H9 (cell line): ENCODE measurements at regions not wholly inside any gene's neighbourhood (a gene's known extent, or its start where the extent isn't known, plus 50 kb on each side); places are given as distances from the start of the nearest gene placed in this dataset.

Experiments used
- DNase-seq: peaks from one replicate; pipeline ENCODE4 v3.0.0-alpha.2; 2017
- H2AFZ ChIP-seq: one replicate; pipeline ENCODE4 v1.6.1; 2013; ENCODE audit warnings: mild to moderate bottlenecking, low read length, control low read depth, moderate library complexity
- H2AK5ac ChIP-seq: 2 replicates; pipeline ENCODE4 v1.6.1; 2013; ENCODE audit warnings: low read length, control low read depth, mixed read lengths; ENCODE audit not compliant: insufficient read length
- H2BK120ac ChIP-seq: one replicate; pipeline ENCODE4 v1.6.1; 2013; ENCODE audit warnings: low read depth, mild to moderate bottlenecking, low read length, control low read depth, inconsistent platforms; ENCODE audit not compliant: poor library complexity, severe bottlenecking
- H2BK12ac ChIP-seq: 2 replicates; pipeline ENCODE4 v1.6.1; 2013; ENCODE audit warnings: low read length, control low read depth, mixed read lengths, low read depth; ENCODE audit not compliant: insufficient read length
- H2BK15ac ChIP-seq: 2 replicates; pipeline ENCODE4 v1.6.1; 2013; ENCODE audit warnings: low read depth, low read length, control low read depth
- H2BK20ac ChIP-seq: one replicate; pipeline ENCODE4 v1.6.1; 2013; ENCODE audit warnings: low read depth, mild to moderate bottlenecking, low read length, control low read depth, inconsistent platforms; ENCODE audit not compliant: poor library complexity, severe bottlenecking
- H2BK5ac ChIP-seq: 2 replicates; pipeline ENCODE4 v1.6.1; 2013; ENCODE audit warnings: low read length, control low read depth, mixed read lengths; ENCODE audit not compliant: insufficient read length
- H3K14ac ChIP-seq: 2 replicates; pipeline ENCODE4 v1.6.1; 2013; ENCODE audit warnings: low read length, control low read depth; ENCODE audit not compliant: insufficient read depth
- H3K18ac ChIP-seq: 2 replicates; pipeline ENCODE4 v1.6.1; 2013; ENCODE audit warnings: low read depth, mild to moderate bottlenecking, mixed read lengths, low read length, control low read depth; ENCODE audit not compliant: insufficient read length
- H3K23ac ChIP-seq: 2 replicates; pipeline ENCODE4 v1.6.1; 2013; ENCODE audit warnings: low read length, control low read depth, mixed read lengths, low read depth; ENCODE audit not compliant: insufficient read length
- H3K23me2 ChIP-seq: 2 replicates; pipeline ENCODE4 v1.6.1; 2013; ENCODE audit warnings: low read depth, mild to moderate bottlenecking, mixed read lengths, low read length, control low read depth; ENCODE audit not compliant: insufficient read length, poor library complexity, severe bottlenecking
- H3K27ac ChIP-seq: 2 replicates; pipeline ENCODE4 v1.5.1; 2013; ENCODE audit warnings: low read length, control low read depth, mixed read lengths, low read depth; ENCODE audit not compliant: insufficient read length
- H3K27me3 ChIP-seq: 2 replicates; pipeline ENCODE4 v1.6.1; 2013; ENCODE audit warnings: low read length, control low read depth, inconsistent platforms; ENCODE audit not compliant: insufficient read depth
- H3K4ac ChIP-seq: 2 replicates; pipeline ENCODE4 v1.6.1; 2013; ENCODE audit warnings: low read depth, mild to moderate bottlenecking, control low read depth, inconsistent platforms, low read length, moderate library complexity
- H3K4me1 ChIP-seq: 2 replicates; pipeline ENCODE4 v1.6.1; 2013; ENCODE audit warnings: low read length, control low read depth, inconsistent platforms; ENCODE audit not compliant: insufficient read depth
- H3K4me2 ChIP-seq: 2 replicates; pipeline ENCODE4 v1.6.1; 2013; ENCODE audit warnings: low read length, control low read depth, mixed read lengths; ENCODE audit not compliant: insufficient read length, insufficient read depth
- H3K56ac ChIP-seq: 2 replicates; pipeline ENCODE4 v1.6.1; 2013; ENCODE audit warnings: low read depth, mild to moderate bottlenecking, mixed read lengths, low read length, control low read depth; ENCODE audit not compliant: insufficient read length
- H3K79me1 ChIP-seq: 2 replicates; pipeline ENCODE4 v1.6.1; 2013; ENCODE audit warnings: low read depth, mild to moderate bottlenecking, moderate library complexity, low read length, control low read depth, inconsistent platforms; ENCODE audit not compliant: insufficient read depth, poor library complexity, severe bottlenecking
- H3K79me2 ChIP-seq: 2 replicates; pipeline ENCODE4 v1.6.1; 2013; ENCODE audit warnings: low read length, control low read depth, inconsistent platforms; ENCODE audit not compliant: insufficient read depth
- H3K9ac ChIP-seq: 2 replicates; pipeline ENCODE4 v1.6.1; 2013; ENCODE audit warnings: low read length, control low read depth, mixed read lengths; ENCODE audit not compliant: insufficient read length; ENCODE audit errors: extremely low read depth
- H3K9me3 ChIP-seq: one replicate; pipeline ENCODE4 v1.6.1; 2013; ENCODE audit warnings: low read depth, low read length, inconsistent platforms; ENCODE audit not compliant: control insufficient read depth
- H3T11ph ChIP-seq: one replicate; pipeline ENCODE4 v1.6.1; 2013; ENCODE audit warnings: mild to moderate bottlenecking, low read length, control low read depth, inconsistent platforms
- H4K20me1 ChIP-seq: one replicate; pipeline ENCODE4 v1.6.1; 2013; ENCODE audit not compliant: control insufficient read depth, insufficient read length, insufficient read depth
- H4K5ac ChIP-seq: 2 replicates; pipeline ENCODE4 v1.6.1; 2013; ENCODE audit warnings: low read depth, mild to moderate bottlenecking, mixed read lengths, low read length, control low read depth; ENCODE audit not compliant: insufficient read length
- H4K8ac ChIP-seq: replicated peaks from 2 replicates; pipeline ENCODE4 v1.6.1; 2013; ENCODE audit warnings: low read length, control low read depth, mixed read lengths, low read depth; ENCODE audit not compliant: insufficient read length
- H4K91ac ChIP-seq: 2 replicates; pipeline ENCODE4 v1.6.1; 2013; ENCODE audit warnings: low read depth, mild to moderate bottlenecking, moderate library complexity, mixed read lengths, low read length, control low read depth; ENCODE audit not compliant: insufficient read length
- H3K27ac Mint-ChIP-seq, 3 experiments: 2 replicates in 2 of 3; 3 replicates in 1 of 3; pipeline ENCODE4 v1.8.0; 2020 to 2021; ENCODE audit warnings: mixed read lengths in 3 of 3, mild to moderate bottlenecking in 1 of 3, moderate library complexity in 1 of 3
- H3K27me3 Mint-ChIP-seq: 2 replicates; pipeline ENCODE4 v1.8.0; 2021; ENCODE audit warnings: low read depth, mild to moderate bottlenecking, moderate library complexity, mixed read lengths
- H3K36me3 Mint-ChIP-seq, 3 experiments: 2 replicates in 2 of 3; 3 replicates in 1 of 3; pipeline ENCODE4 v1.8.0; 2020 to 2021; ENCODE audit warnings: low read depth in 3 of 3, mixed read lengths in 3 of 3; ENCODE audit not compliant: insufficient read depth in 1 of 3
- H3K4me1 Mint-ChIP-seq, 2 experiments: 2 replicates each; pipeline ENCODE4 v1.8.0; 2020; ENCODE audit warnings: mixed read lengths in 2 of 2
- H3K4me3 Mint-ChIP-seq, 2 experiments: 2 replicates in 1 of 2; 3 replicates in 1 of 2; pipeline ENCODE4 v1.8.0; 2020 to 2021; ENCODE audit warnings: mild to moderate bottlenecking in 2 of 2, mixed read lengths in 2 of 2, moderate library complexity in 1 of 2
- H3K9me3 Mint-ChIP-seq, 2 experiments: 2 replicates in 1 of 2; 3 replicates in 1 of 2; pipeline ENCODE4 v1.8.0; 2020; ENCODE audit warnings: mild to moderate bottlenecking in 2 of 2, mixed read lengths in 2 of 2, moderate library complexity in 1 of 2
- WGBS: extraction: QIAGEN DNeasy Blood & Tissue Kit; methylation state at CpG from one replicate; pipeline ENCODE4 v1.1.7; 2013; ENCODE audit warnings: missing lambda C conversion rate, low lambda C conversion rate, mixed read lengths; ENCODE audit not compliant: insufficient read length; ENCODE audit errors: extremely low coverage; 5-methylcytosine and 5-hydroxymethylcytosine counted together
- TF ChIP-seq, protein P1 (sequence below): fragments of 200-600 bp; sonication (generic); conservative IDR thresholded peaks from 3 replicates; pipeline ENCODE4 v1.8.0; 2021; ENCODE audit warnings: antibody characterized with exemption, mild to moderate bottlenecking

DNA sequence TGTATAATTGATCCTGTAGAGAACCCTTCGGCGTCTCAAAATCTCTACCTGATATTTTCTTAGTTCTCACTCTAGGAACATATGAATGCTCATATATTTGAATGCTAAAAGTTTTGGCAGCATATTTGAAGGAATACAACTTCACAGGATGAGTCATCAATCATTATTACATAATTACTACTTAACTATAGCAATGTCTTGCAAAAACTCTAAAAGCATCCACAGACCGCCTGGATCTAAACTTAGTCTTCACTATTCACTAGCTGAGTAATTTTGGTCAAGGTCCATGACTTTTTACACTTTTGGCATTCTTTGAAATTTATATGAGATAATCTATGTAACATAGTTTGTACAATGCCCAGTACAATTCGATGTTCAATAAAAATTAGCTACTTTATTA lies 194.7 kb downstream of the DTHD1 start:
- no peak overlapping the region for H4K8ac ChIP-seq
- Mint-ChIP-seq H3K36me3 (no peaks in the 10 kb centered on the region), H3K4me3 (no peak overlapping the region), H3K27ac (no peak overlapping the region), H3K9me3 (no peaks in the 10 kb centered on the region), H3K27me3 (no peaks in the 10 kb centered on the region), H3K4me1 (peaks cover 0 to 5% of the 10 kb centered on the region in 2 experiments; a peak in 2 of 4 replicates)
- H2BK12ac ChIP-seq, result no peak overlapping the region
- H2AK5ac ChIP-seq, result no peak overlapping the region
- no peak overlapping the region for H3K56ac ChIP-seq
- no peak overlapping the region for H2AFZ ChIP-seq
- no peaks in the 10 kb centered on the region for H3K9me3 ChIP-seq
- H3K79me1 ChIP-seq, result no peaks in the 10 kb centered on the region
- H3K14ac ChIP-seq, result no peak overlapping the region
- H3T11ph ChIP-seq, result no peak overlapping the region
- no peak overlapping the region for H4K5ac ChIP-seq
- H3K9ac ChIP-seq, result no peak overlapping the region
- no peak overlapping the region for H2BK15ac ChIP-seq
- no peak overlapping the region for H3K23ac ChIP-seq
- no peaks in the 10 kb centered on the region for H3K23me2 ChIP-seq
- no peaks in the 10 kb centered on the region for H3K27me3 ChIP-seq
- H2BK120ac ChIP-seq, result no peak overlapping the region
- no peaks in the 10 kb centered on the region for H3K79me2 ChIP-seq
- no peak overlapping the region for H3K4ac ChIP-seq
- WGBS, result no CpG with 5 or more reads among the region's 4 CpGs
- no peak overlapping the region for H3K27ac ChIP-seq
- DNase-seq, result no peak
- no peaks in the 10 kb centered on the region for H4K20me1 ChIP-seq
- TF ChIP-seq, protein P1, sequence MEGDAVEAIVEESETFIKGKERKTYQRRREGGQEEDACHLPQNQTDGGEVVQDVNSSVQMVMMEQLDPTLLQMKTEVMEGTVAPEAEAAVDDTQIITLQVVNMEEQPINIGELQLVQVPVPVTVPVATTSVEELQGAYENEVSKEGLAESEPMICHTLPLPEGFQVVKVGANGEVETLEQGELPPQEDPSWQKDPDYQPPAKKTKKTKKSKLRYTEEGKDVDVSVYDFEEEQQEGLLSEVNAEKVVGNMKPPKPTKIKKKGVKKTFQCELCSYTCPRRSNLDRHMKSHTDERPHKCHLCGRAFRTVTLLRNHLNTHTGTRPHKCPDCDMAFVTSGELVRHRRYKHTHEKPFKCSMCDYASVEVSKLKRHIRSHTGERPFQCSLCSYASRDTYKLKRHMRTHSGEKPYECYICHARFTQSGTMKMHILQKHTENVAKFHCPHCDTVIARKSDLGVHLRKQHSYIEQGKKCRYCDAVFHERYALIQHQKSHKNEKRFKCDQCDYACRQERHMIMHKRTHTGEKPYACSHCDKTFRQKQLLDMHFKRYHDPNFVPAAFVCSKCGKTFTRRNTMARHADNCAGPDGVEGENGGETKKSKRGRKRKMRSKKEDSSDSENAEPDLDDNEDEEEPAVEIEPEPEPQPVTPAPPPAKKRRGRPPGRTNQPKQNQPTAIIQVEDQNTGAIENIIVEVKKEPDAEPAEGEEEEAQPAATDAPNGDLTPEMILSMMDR, result no peak
- no peak overlapping the region for H2BK5ac ChIP-seq
- no peak overlapping the region for H3K4me2 ChIP-seq
- no peak overlapping the region for H2BK20ac ChIP-seq
- no peaks in the 10 kb centered on the region for H3K4me1 ChIP-seq
- H3K18ac ChIP-seq, result no peak overlapping the region
- H4K91ac ChIP-seq, result no peak overlapping the region
